Uterus (tissue), 2 donors: ENCODE measurements at regions not wholly inside any gene's neighbourhood (a gene's known extent, or its start where the extent isn't known, plus 50 kb on each side); places are given as distances from the start of the nearest gene placed in this dataset.

Experiments
- CTCF ChIP-seq, 4 experiments: fragments of 200-600 bp in 2 of 4; fragments of 450-650 bp in 2 of 4; sonication (generic) in 2 of 4; IDR thresholded peaks; one replicate each; pipeline ENCODE4 v1.5.1; 2016 to 2019; ENCODE audit warnings: antibody characterized with exemption in 4 of 4, mild to moderate bottlenecking in 2 of 4, moderate library complexity in 1 of 4
- POLR2A ChIP-seq, 2 donors: fragments of 450-650 bp; IDR thresholded peaks; one replicate each; pipeline ENCODE4 v1.6.1; 2016; ENCODE audit warnings: antibody characterized with exemption in 2 of 2, mild to moderate bottlenecking in 1 of 2, moderate library complexity in 1 of 2

GRCh38 chr1:178637841-178638240 lies 87.2 kb upstream of the RALGPS2 start:
- TF ChIP-seq CTCF (IDR thresholded peaks at IDR 0.05) (no peak), POLR2A (IDR thresholded peaks at IDR 0.05) (no peak)
